Activated CD4-positive, CD25-positive, alpha-beta regulatory T cell treated with anti-CD3 and anti-CD28 coated beads, Interleukin-2, amount 50 U/mL, for 16 hours (primary cell): ENCODE measurements at regions not wholly inside any gene's neighbourhood (a gene's known extent, or its start where the extent isn't known, plus 50 kb on each side); places are given as distances from the start of the nearest gene placed in this dataset.
"Not testable (repeated sequence)": the region's sequence is repeated elsewhere in the genome, so short reads cannot be mapped to it uniquely, and the experiment has no call there.

Source experiments
- DNase-seq: peaks from one replicate; pipeline ENCODE4 v3.0.0-alpha.2; 2020; ENCODE audit warnings: low read depth, low spot score

GRCh38 chr7:113308399-113308798 is 190.0 kb upstream of the SMIM30 start:
- DNase-seq = no peak

- DNase-seq = no peak
These were observed 188.8 kb upstream of the SMIM30 start for GRCh38 chr7:113307147-113307546.

GRCh38 chr7:113306302-113306701 is 187.9 kb upstream of the SMIM30 start:
- DNase-seq = no peak

- DNase-seq = no peak
These were observed 185.8 kb upstream of the SMIM30 start for GRCh38 chr7:113304104-113304503.

- DNase-seq = not testable (repeated sequence)
These were observed 185.0 kb upstream of the SMIM30 start for GRCh38 chr7:113303388-113303787.

- no peak for DNase-seq
These were observed 183.6 kb upstream of the SMIM30 start for GRCh38 chr7:113301983-113302382.

- no peak for DNase-seq
These were observed 182.8 kb upstream of the SMIM30 start for GRCh38 chr7:113301141-113301540.

GRCh38 chr7:113299748-113300147 is 181.4 kb upstream of the SMIM30 start:
- no peak for DNase-seq

GRCh38 chr7:113298501-113298900 is 180.1 kb upstream of the SMIM30 start:
- no peak for DNase-seq

- DNase-seq = no peak
These were observed 176.4 kb upstream of the SMIM30 start for GRCh38 chr7:113294750-113295149.

GRCh38 chr7:113292105-113292504 is 173.8 kb upstream of the SMIM30 start:
- no peak for DNase-seq

GRCh38 chr7:113291058-113291457 is 172.7 kb upstream of the SMIM30 start:
- no peak for DNase-seq

- no peak for DNase-seq
These were observed 170.9 kb upstream of the SMIM30 start for GRCh38 chr7:113289140-113289740.

GRCh38 chr7:113285411-113285810 is 167.1 kb upstream of the SMIM30 start:
- DNase-seq = no peak

- DNase-seq = no peak
These were observed 165.5 kb upstream of the SMIM30 start for GRCh38 chr7:113283861-113284260.

- no peak for DNase-seq
These were observed 164.5 kb upstream of the SMIM30 start for GRCh38 chr7:113282875-113283274.

- DNase-seq = no peak
These were observed 162.9 kb upstream of the SMIM30 start for GRCh38 chr7:113281223-113281622.

GRCh38 chr7:113279256-113279655 is 160.9 kb upstream of the SMIM30 start:
- no peak for DNase-seq

- DNase-seq = no peak
These were observed 152.4 kb upstream of the SMIM30 start for GRCh38 chr7:113270790-113271189.

- DNase-seq = not testable (repeated sequence)
These were observed 151.2 kb upstream of the SMIM30 start for GRCh38 chr7:113269592-113269991.

GRCh38 chr7:113268757-113269156 is 150.4 kb upstream of the SMIM30 start:
- no peak for DNase-seq

- DNase-seq = no peak
These were observed 149.5 kb upstream of the SMIM30 start for GRCh38 chr7:113267885-113268284.

GRCh38 chr7:113267271-113267670 is 148.9 kb upstream of the SMIM30 start:
- no peak for DNase-seq

- DNase-seq = no peak
These were observed 145.4 kb upstream of the SMIM30 start for GRCh38 chr7:113263749-113264148.
